ENCODE measurements at regions not wholly inside any gene's neighbourhood (a gene's known extent, or its start where the extent isn't known, plus 50 kb on each side); places are given as distances from the start of the nearest gene placed in this dataset.

GRCh38 chr16:26673011-26673410, 393.7 kb upstream of the C16orf82 start:
- no peak for TF ChIP-seq CTCF (IDR thresholded peaks at IDR 0.05)
- no peak for TF ChIP-seq POLR2A (IDR thresholded peaks at IDR 0.05)
